Cardiac muscle cell (in vitro differentiated cells and primary cell): ENCODE measurements at regions not wholly inside any gene's neighbourhood (a gene's known extent, or its start where the extent isn't known, plus 50 kb on each side); places are given as distances from the start of the nearest gene placed in this dataset.

Experiments
- DNase-seq, 2 donors: peaks; one replicate each; pipeline versions ENCODE4 v3.0.0 to v3.0.0-alpha.2; 2010 to 2017; ENCODE audit warnings: low read depth in 1 of 2, low spot score in 1 of 2
- H3K27ac ChIP-seq: fragments of 200-600 bp; sonication (generic); 2 replicates; pipeline ENCODE4 v1.5.1; 2016
- H3K27me3 ChIP-seq: fragments of 200-600 bp; sonication (generic); 2 replicates; pipeline ENCODE4 v1.6.0; 2016; ENCODE audit warnings: control low read depth
- H3K36me3 ChIP-seq: fragments of 200-600 bp; sonication (generic); 2 replicates; pipeline ENCODE4 v1.5.1; 2016; ENCODE audit warnings: control low read depth
- H3K4me1 ChIP-seq: fragments of 200-600 bp; sonication (generic); 2 replicates; pipeline ENCODE4 v1.8.1; 2017; ENCODE audit warnings: low read depth, mild to moderate bottlenecking, mixed run types
- H3K4me3 ChIP-seq: fragments of 200-600 bp; sonication (generic); 2 replicates; pipeline ENCODE4 v1.5.1; 2016; ENCODE audit warnings: mild to moderate bottlenecking
- H3K9me3 ChIP-seq: fragments of 200-600 bp; sonication (generic); 2 replicates; pipeline ENCODE4 v1.5.1; 2017; ENCODE audit warnings: low read depth, mild to moderate bottlenecking, control low read depth
- TF ChIP-seq, protein P1 (sequence below): IDR thresholded peaks from 2 replicates; pipeline ENCODE4 v1.5.1; 2012; ENCODE audit warnings: low read depth, mild to moderate bottlenecking, low read length

DNA sequence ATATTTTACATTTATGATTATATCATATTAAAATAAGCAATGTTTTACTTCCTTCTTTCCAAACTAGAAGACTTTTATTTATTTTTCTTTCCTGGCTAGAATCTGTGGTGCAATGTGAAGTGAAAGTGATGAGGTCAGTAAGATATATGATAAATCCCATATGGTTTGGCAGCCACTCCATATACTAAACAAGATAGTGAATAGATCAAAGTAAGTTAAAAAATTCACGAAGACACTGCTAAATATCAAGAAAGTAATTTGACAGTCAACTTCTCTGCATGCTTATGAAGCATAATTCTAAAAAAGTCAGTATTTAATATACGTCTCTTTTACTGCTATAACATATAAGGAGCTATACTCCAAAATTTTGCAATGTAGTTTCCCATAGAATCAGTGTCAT lies 972.8 kb downstream of the DTWD2 start:
- Histone ChIP-seq H3K9me3 (no peaks in the 10 kb centered on the region), H3K36me3 (no peaks in the 10 kb centered on the region), H3K4me3 (no peak overlapping the region), H3K27me3 (no peaks in the 10 kb centered on the region), H3K4me1 (no peaks in the 10 kb centered on the region), H3K27ac (no peak overlapping the region)
- DNase-seq = no peak
- TF ChIP-seq, protein P1, sequence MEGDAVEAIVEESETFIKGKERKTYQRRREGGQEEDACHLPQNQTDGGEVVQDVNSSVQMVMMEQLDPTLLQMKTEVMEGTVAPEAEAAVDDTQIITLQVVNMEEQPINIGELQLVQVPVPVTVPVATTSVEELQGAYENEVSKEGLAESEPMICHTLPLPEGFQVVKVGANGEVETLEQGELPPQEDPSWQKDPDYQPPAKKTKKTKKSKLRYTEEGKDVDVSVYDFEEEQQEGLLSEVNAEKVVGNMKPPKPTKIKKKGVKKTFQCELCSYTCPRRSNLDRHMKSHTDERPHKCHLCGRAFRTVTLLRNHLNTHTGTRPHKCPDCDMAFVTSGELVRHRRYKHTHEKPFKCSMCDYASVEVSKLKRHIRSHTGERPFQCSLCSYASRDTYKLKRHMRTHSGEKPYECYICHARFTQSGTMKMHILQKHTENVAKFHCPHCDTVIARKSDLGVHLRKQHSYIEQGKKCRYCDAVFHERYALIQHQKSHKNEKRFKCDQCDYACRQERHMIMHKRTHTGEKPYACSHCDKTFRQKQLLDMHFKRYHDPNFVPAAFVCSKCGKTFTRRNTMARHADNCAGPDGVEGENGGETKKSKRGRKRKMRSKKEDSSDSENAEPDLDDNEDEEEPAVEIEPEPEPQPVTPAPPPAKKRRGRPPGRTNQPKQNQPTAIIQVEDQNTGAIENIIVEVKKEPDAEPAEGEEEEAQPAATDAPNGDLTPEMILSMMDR = no peak

DNA sequence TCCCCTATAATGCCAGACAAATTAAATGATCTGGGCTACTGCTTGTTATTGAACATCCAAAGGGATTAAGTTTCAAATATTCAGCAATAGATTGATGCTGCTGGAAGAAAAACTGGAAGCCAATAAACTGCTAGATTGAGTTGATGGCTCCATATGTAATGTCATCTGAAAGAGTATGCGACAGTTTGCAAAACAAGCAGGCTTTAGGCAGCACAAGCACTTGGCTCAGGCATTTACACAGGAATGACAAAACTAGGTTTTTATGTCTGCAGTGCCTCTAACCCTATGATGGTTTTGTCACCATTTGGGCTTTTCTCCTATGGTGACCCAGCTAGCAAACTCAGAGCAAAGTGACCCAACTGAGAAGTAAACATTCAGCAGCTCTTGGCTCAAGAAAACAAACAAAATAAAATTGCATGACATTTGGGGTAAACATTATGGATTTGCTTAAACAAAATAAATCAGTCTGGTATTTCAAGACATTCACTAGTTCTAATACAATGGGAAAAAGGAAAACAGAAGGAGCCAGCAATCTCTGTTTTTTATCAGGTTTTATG lies 978.5 kb downstream of the DTWD2 start:
- DNase-seq = no peak
- Histone ChIP-seq H3K36me3 (no peaks in the 10 kb centered on the region), H3K4me3 (no peak overlapping the region), H3K27me3 (no peaks in the 10 kb centered on the region), H3K4me1 (peaks cover 19% of the 10 kb centered on the region), H3K27ac (no peak overlapping the region), H3K9me3 (no peaks in the 10 kb centered on the region)
- TF ChIP-seq, protein P1 = no peak

DNA sequence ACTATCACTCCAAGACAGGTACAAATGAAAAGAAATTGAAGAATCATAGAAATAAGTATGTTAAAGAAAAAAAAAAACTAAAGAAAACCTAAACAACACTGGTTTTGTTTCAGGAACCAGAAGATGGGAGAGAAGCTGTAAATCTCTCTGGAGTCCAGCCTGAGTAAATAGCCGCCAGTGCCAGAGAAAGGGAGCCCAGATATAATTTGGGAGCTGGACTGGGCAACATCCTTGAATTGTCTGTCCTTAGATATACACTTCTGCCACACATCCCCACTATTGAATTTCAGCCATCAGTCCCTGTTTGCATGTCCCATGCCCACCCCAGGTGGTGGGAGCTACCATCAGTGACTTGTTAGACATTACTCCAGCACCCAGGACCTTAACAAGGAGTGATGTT lies 979.6 kb downstream of the DTWD2 start:
- no peak overlapping the region for H3K4me3 ChIP-seq
- H3K9me3 ChIP-seq = no peaks in the 10 kb centered on the region
- H3K36me3 ChIP-seq = no peaks in the 10 kb centered on the region
- H3K4me1 ChIP-seq = peaks cover 19% of the 10 kb centered on the region
- TF ChIP-seq, protein P1 = no peak
- no peak overlapping the region for H3K27ac ChIP-seq
- DNase-seq = no peak
- H3K27me3 ChIP-seq = no peaks in the 10 kb centered on the region

DNA sequence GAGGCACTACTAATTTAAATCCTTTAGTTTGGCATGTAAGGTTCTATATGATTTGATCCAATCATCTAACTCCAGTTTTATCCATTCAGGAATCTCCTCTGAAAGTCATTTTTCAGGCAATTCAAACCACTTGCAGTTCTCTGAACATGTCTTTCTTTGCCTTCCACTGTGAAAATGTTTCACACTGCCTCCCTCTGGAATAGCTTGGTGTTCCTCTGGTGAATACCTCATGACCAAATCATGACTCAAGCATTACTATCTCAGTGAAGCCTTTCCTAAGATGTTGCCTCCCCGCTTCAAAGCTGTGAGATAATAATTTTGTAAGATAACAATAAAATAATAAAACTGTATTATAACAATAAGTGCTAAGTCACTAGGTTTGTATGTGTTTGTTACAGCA lies 981.1 kb downstream of the DTWD2 start:
- Histone ChIP-seq H3K9me3 (no peaks in the 10 kb centered on the region), H3K36me3 (no peaks in the 10 kb centered on the region), H3K4me1 (peaks cover 19% of the 10 kb centered on the region), H3K4me3 (no peak overlapping the region), H3K27me3 (no peaks in the 10 kb centered on the region), H3K27ac (no peak overlapping the region)
- peak in 1 of 2 donors; percentile 8 for DNase-seq
- TF ChIP-seq, protein P1 = no peak

DNA sequence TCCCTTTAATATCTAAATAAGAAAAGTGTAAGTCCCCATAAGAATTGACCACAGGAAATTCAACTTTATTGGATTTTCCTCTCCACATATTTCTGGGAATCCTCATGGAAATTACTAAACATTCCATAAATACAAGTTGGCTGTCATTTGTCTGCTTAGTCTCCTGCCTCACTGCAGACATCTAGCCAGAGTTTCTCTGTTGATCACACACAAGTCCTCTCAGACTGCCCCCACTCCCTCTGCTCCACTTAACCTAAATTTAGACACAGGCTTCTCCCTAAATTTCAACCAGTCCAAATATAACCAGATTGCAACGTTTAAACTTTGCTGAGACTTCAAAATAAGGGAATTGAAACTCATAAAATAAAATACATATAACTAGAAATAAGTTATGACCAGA lies 982.1 kb downstream of the DTWD2 start:
- Histone ChIP-seq H3K4me1 (peaks cover 22% of the 10 kb centered on the region), H3K9me3 (no peaks in the 10 kb centered on the region), H3K27me3 (no peaks in the 10 kb centered on the region), H3K27ac (peak overlapping the region; percentile 65), H3K36me3 (no peaks in the 10 kb centered on the region), H3K4me3 (no peak overlapping the region)
- TF ChIP-seq, protein P1 = no peak
- peak in 1 of 2 donors; percentile 60 for DNase-seq

DNA sequence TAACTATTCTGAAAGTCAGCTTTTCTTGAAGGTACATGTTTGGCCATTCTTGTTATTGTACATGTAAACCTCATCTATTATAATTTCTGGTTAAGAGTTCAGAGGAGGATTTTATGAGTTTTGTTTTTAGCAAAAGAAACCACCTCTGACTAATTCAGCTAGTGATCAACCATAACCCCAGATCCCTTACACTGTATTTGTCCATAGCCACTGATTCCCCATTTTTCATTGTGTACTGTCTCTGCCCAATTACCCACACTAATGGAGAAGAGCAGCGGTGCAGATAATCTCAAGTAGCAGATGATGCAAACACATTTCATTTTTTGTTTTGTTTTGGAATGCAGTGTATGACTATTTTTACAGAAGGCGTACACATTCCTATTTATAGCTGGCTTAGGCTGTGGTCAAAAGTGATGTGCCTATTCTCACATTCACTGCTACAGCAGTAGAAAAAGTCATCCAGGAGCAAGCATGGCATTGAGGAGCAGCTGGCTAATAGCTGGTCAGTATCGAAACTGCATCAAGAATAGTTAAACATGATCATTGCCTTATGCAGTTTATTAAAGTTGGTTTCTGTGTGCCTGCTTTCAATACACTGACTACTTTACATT lies 988.3 kb downstream of the DTWD2 start:
- peaks cover 15% of the 10 kb centered on the region for H3K4me1 ChIP-seq
- TF ChIP-seq, protein P1 = no peak
- H3K27ac ChIP-seq = no peak overlapping the region
- no peaks in the 10 kb centered on the region for H3K27me3 ChIP-seq
- no peak for DNase-seq
- no peak overlapping the region for H3K4me3 ChIP-seq
- no peaks in the 10 kb centered on the region for H3K36me3 ChIP-seq
- no peaks in the 10 kb centered on the region for H3K9me3 ChIP-seq
